Lung (tissue), 11 donors: ENCODE measurements at regions not wholly inside any gene's neighbourhood (a gene's known extent, or its start where the extent isn't known, plus 50 kb on each side); places are given as distances from the start of the nearest gene placed in this dataset.

ENCODE experiments used
- ATAC-seq: fragments of 200-7000 bp; cut with Tn5 transposase; one replicate; pipeline ENCODE4 v1.9.1; 2020; ENCODE audit warnings: moderate number of reproducible peaks; ENCODE audit not compliant: insufficient read depth, low FRiP score
- DNase-seq, 3 donors: peaks; one replicate each; pipeline ENCODE4 v3.0.0-alpha.2; 2013 to 2017
- H3K27ac ChIP-seq, 2 donors: one replicate each; pipeline ENCODE4 v1.5.1; 2013; ENCODE audit warnings: mild to moderate bottlenecking in 2 of 2, moderate library complexity in 2 of 2, control low read depth in 1 of 2, inconsistent platforms in 1 of 2, low read depth in 1 of 2, low read length in 1 of 2
- H3K27me3 ChIP-seq, 3 donors: one replicate each; pipeline ENCODE4 v1.5.1; 2013; ENCODE audit warnings: low read length in 2 of 3; ENCODE audit not compliant: control insufficient read depth in 3 of 3, insufficient read depth in 3 of 3
- H3K36me3 ChIP-seq, 4 donors: one replicate each; pipeline ENCODE4 v1.5.1; 2013; ENCODE audit warnings: low read length in 4 of 4, mild to moderate bottlenecking in 1 of 4, moderate library complexity in 1 of 4; ENCODE audit not compliant: control insufficient read depth in 4 of 4, insufficient read depth in 4 of 4
- H3K4me1 ChIP-seq, 5 donors: one replicate each; pipeline ENCODE4 v1.5.1; 2013; ENCODE audit warnings: low read length in 5 of 5, mild to moderate bottlenecking in 2 of 5, moderate library complexity in 1 of 5; ENCODE audit not compliant: control insufficient read depth in 5 of 5, insufficient read depth in 5 of 5
- H3K4me3 ChIP-seq: one replicate; pipeline ENCODE4 v1.5.1; 2013; ENCODE audit warnings: mild to moderate bottlenecking, control low read depth, moderate library complexity
- H3K9ac ChIP-seq, 2 donors: one replicate each; pipeline ENCODE4 v1.5.1; 2013; ENCODE audit warnings: low read length in 2 of 2, control low read depth in 1 of 2; ENCODE audit not compliant: insufficient read depth in 1 of 2
- H3K9me3 ChIP-seq, 4 donors: one replicate each; pipeline ENCODE4 v1.5.1; 2013; ENCODE audit warnings: low read length in 3 of 4, mild to moderate bottlenecking in 1 of 4, moderate library complexity in 1 of 4; ENCODE audit not compliant: control insufficient read depth in 4 of 4, insufficient read depth in 3 of 4
- whole genome bisulfite sequencing, 2 donors: extraction: QIAGEN DNeasy Blood & Tissue Kit; methylation state at CpG; one replicate each; pipeline ENCODE4 v1.1.7; 2013; 5-methylcytosine and 5-hydroxymethylcytosine counted together
- TF ChIP-seq, protein P1 (sequence below): IDR thresholded peaks from 2 replicates; pipeline ENCODE4 v1.5.1; 2012; ENCODE audit warnings: mild to moderate bottlenecking; ENCODE audit errors: control extremely low read depth, extremely low read depth
- donor health status: control.
- donor health status: control.
- donor health status: Bipolar disorder and iron deficiency.
- donor health status: healthy.
- donor health status: DM: yes; HTN: yes; CAD: no.

DNA sequence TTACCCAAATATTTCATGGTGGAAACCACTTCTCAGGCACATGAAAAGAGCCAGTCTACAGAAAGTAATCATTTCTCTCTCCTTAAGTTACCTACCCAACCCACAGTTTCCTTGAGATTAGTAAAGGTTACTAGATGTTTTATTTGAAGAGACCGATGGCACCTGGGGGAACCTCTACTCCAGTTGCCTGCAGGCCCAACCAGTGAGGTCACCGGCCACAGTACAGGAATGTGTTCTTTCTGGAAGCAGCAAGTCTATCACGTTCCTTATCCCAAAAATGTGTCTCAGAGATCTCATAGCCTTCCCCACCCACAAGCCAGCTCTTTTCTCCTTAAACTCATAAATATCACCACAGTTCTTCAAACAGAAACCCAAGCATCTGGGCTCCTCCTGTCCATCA is 316.1 kb downstream of the COG6 start:
- DNase-seq = no peak
- ATAC-seq = no peak
- Histone ChIP-seq H3K4me3 (no peak overlapping the region), H3K9ac (no peak overlapping the region), H3K36me3 (no peaks in the 10 kb centered on the region), H3K4me1 (no peaks in the 10 kb centered on the region), H3K9me3 (no peaks in the 10 kb centered on the region), H3K27me3 (no peaks in the 10 kb centered on the region), H3K27ac (no peak overlapping the region)
- 87 to 90% methylated on average over 3 of the region's 3 CpGs for WGBS, 2 donors
- TF ChIP-seq, protein P1, sequence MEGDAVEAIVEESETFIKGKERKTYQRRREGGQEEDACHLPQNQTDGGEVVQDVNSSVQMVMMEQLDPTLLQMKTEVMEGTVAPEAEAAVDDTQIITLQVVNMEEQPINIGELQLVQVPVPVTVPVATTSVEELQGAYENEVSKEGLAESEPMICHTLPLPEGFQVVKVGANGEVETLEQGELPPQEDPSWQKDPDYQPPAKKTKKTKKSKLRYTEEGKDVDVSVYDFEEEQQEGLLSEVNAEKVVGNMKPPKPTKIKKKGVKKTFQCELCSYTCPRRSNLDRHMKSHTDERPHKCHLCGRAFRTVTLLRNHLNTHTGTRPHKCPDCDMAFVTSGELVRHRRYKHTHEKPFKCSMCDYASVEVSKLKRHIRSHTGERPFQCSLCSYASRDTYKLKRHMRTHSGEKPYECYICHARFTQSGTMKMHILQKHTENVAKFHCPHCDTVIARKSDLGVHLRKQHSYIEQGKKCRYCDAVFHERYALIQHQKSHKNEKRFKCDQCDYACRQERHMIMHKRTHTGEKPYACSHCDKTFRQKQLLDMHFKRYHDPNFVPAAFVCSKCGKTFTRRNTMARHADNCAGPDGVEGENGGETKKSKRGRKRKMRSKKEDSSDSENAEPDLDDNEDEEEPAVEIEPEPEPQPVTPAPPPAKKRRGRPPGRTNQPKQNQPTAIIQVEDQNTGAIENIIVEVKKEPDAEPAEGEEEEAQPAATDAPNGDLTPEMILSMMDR = no peak

DNA sequence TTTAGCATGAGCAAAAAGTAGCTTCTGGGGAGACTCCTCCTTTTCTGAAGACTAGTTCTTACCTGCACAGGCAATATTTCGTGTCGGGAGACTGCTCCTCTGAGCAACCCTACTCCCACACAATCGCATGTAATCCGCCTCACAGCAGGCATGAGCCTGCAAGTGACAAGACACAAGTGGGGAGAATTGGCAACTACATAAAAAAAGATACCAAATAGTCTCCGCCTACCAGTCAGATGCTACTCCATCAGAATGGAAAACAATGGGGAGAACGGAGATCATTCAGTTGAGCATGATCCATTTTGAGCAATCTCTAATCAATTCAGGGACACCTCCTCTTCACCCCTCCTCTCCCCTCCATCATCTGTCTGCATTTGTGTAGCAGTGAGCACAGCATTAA is 321.0 kb downstream of the COG6 start:
- Histone ChIP-seq H3K4me3 (no peak overlapping the region), H3K4me1 (no peaks in the 10 kb centered on the region), H3K9ac (no peak overlapping the region), H3K36me3 (no peaks in the 10 kb centered on the region), H3K27me3 (no peaks in the 10 kb centered on the region), H3K27ac (no peak overlapping the region), H3K9me3 (peaks cover 0 to 2% (median under 1%) of the 10 kb centered on the region in 4 donors)
- TF ChIP-seq, protein P1 = no peak
- no peak for DNase-seq
- ATAC-seq = no peak
- WGBS, 2 donors = 80 to 85% methylated on average over 6 of the region's 6 CpGs

DNA sequence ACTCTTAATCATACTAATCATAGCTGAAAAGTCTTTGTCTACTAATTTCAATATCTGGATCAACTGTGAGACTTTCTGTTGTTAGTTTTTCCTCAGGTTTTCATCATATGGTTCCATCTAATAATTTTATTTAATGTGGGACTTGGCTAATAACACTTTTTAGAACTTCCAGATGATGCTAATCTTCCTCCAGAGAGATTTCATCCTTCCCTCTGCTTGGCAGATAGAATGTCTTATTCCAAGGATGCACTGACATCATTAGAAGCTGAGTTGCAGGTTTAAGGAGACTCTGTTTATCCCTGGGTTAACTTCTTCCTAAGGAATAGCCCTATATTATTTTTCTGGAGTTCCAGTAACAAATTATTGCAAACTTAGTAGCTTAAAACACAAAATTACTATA is 325.6 kb downstream of the COG6 start:
- ATAC-seq = no peak
- DNase-seq = no peak
- no peaks in the 10 kb centered on the region for H3K27me3 ChIP-seq
- no peak overlapping the region for H3K9ac ChIP-seq
- peaks cover 0 to 4% (median under 1%) of the 10 kb centered on the region in 4 donors for H3K9me3 ChIP-seq
- no peaks in the 10 kb centered on the region for H3K36me3 ChIP-seq
- H3K4me1 ChIP-seq = no peaks in the 10 kb centered on the region
- H3K27ac ChIP-seq = no peak overlapping the region
- TF ChIP-seq, protein P1 = no peak
- no peak overlapping the region for H3K4me3 ChIP-seq

DNA sequence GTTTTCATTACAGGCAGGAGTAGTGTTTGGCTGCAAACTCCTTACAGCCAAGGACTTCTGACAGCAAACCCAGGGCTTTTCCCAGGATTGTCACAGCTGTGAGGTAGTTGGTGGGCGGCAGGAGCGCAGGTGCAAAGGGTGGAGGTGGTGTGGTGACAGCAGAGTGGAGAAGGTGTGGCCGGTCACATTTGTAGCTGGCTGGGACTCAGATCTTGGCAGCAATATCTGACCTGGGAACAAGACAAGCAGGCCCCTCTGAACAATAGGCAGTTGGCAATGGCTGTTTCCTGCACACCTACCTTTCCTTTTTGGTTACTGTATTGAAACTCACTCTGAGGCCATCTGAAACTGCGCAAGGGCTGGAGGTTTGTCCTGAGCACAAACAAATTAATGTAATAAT is 327.3 kb downstream of the COG6 start:
- Histone ChIP-seq H3K4me1 (no peaks in the 10 kb centered on the region), H3K9ac (no peak overlapping the region), H3K36me3 (no peaks in the 10 kb centered on the region), H3K27me3 (no peaks in the 10 kb centered on the region), H3K4me3 (no peak overlapping the region), H3K27ac (no peak overlapping the region), H3K9me3 (peaks cover 0 to 4% (median 0%) of the 10 kb centered on the region in 4 donors)
- ATAC-seq (no peak), DNase-seq (no peak)
- WGBS, 2 donors = 83 to 95% methylated on average over 4 of the region's 4 CpGs
- TF ChIP-seq, protein P1 = no peak
